ENCODE measurements at regions not wholly inside any gene's neighbourhood (a gene's known extent, or its start where the extent isn't known, plus 50 kb on each side); places are given as distances from the start of the nearest gene placed in this dataset.
A peak's percentile ranks its signal among the peaks of the same experiment; 100 is the strongest.

DNA sequence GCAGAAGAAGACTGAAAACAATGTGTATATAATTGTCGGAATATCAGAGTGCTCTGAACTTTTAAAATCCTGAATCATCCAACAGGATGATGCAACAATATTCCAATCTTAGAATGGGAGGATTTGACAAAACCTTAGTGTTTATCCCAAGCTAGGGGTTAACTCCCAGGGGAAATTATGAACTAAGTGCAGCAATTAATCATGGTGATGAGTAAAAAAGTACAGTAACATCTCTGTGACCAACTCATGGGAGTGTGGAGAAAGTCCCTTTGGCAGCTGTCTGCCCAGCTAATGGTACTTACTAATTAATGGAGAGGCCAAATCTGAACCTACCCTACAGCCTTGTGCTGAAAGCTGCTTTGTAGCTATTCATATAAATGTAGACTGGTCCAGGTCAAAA lies 257.6 kb upstream of the DDX53 start:
- Histone ChIP-seq H3K27ac (no peak overlapping the region), H3K9me3 (no peaks in the 10 kb centered on the region), H3K4me3 (no peak overlapping the region), H3K27me3 (no peaks in the 10 kb centered on the region), H3K36me3 (ENCODE audit: low read depth, missing control alignments) (no peaks in the 10 kb centered on the region), H3K4me1 (no peaks in the 10 kb centered on the region)
- intact Hi-C loops (cut with DNase I; ENCODE audit: low total_unique reads), result no loop called here
- 60 to 63% methylated on average over 1 of the region's 1 CpG for WGBS, 2 donors
- DNase-seq, result no peak
- no peak for TF ChIP-seq POLR2A (IDR thresholded peaks at IDR 0.05)
- TF ChIP-seq, protein P1, sequence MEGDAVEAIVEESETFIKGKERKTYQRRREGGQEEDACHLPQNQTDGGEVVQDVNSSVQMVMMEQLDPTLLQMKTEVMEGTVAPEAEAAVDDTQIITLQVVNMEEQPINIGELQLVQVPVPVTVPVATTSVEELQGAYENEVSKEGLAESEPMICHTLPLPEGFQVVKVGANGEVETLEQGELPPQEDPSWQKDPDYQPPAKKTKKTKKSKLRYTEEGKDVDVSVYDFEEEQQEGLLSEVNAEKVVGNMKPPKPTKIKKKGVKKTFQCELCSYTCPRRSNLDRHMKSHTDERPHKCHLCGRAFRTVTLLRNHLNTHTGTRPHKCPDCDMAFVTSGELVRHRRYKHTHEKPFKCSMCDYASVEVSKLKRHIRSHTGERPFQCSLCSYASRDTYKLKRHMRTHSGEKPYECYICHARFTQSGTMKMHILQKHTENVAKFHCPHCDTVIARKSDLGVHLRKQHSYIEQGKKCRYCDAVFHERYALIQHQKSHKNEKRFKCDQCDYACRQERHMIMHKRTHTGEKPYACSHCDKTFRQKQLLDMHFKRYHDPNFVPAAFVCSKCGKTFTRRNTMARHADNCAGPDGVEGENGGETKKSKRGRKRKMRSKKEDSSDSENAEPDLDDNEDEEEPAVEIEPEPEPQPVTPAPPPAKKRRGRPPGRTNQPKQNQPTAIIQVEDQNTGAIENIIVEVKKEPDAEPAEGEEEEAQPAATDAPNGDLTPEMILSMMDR (IDR thresholded peaks at IDR 0.05), result no peak

DNA sequence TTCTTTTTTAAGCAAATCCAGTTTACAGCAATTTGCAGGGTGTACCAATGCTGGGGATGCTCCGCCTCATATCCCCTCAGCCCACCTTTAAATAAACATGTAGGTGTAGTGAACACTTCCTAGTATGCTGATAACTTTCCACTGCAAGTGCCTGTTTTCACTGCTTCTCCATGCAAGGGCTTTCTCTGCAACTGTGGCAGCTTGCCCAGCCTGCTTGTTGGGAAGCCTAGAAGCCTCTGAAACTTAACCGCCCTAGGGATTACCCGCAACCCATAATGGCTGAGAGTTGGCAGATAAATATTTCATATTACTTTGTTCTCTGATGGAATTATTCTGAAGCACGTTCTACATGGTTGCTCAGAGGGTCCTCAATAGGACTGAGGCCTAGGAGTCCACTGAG lies 253.7 kb upstream of the DDX53 start:
- intact Hi-C loops (cut with DNase I; ENCODE audit: low total_unique reads), result no loop called here
- Histone ChIP-seq H3K4me3 (no peak overlapping the region), H3K27ac (no peak overlapping the region), H3K36me3 (ENCODE audit: low read depth, missing control alignments) (no peaks in the 10 kb centered on the region), H3K4me1 (no peaks in the 10 kb centered on the region), H3K27me3 (no peaks in the 10 kb centered on the region), H3K9me3 (no peaks in the 10 kb centered on the region)
- TF ChIP-seq, protein P1 (IDR thresholded peaks at IDR 0.05), result no peak
- TF ChIP-seq POLR2A (IDR thresholded peaks at IDR 0.05), result no peak
- peak; percentile 28 for DNase-seq
- 83 to 88% methylated on average over 4 of the region's 4 CpGs for WGBS, 2 donors

DNA sequence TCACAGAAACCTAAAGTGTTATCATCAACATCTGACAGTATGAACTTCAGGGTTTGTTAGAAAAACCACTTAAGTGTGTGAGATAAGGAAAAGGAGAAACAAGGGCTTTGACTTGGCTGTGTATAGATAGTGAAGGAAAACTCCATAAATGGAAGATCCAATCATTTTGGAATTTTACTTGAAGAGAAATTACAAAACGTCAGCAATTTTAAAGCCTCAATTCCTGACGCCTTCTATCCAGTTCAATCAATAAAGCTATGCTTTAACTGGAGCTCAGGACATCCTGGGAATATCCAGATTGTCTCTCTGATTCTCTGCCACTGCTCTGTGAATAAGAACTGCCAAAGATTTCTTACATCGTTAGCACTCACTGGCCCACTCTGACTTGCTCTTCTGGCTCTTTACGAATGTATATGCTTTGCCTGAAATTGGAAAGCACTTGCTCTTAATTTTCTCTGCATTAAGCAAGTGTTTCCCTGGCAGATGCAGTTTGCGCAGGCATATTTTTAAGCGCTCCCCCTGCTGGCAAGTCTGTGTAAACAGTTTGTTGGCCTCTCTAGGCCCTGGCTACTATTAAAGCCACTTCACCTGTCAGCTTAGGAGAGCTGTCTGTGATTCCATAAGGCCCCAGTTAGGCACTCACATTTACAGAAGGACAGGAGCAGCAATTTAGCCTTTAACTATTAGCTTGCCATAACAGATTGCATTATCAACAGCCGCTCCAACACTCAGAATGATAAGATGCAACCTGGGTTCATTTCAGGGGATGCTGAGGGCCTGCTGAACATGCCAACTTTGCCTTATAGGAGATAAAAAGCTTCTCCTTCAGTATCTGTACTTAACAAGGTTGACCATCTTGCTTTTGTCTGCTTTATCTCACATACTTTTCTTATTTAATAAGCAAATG lies 251.4 kb upstream of the DDX53 start:
- peak; percentile 27 for DNase-seq
- Histone ChIP-seq H3K27ac (no peak overlapping the region), H3K9me3 (no peaks in the 10 kb centered on the region), H3K4me1 (no peaks in the 10 kb centered on the region), H3K36me3 (ENCODE audit: low read depth, missing control alignments) (no peaks in the 10 kb centered on the region), H3K4me3 (no peak overlapping the region), H3K27me3 (no peaks in the 10 kb centered on the region)
- intact Hi-C loops (cut with DNase I; ENCODE audit: low total_unique reads), result no loop called here
- no peak for TF ChIP-seq POLR2A (IDR thresholded peaks at IDR 0.05)
- TF ChIP-seq, protein P1 (IDR thresholded peaks at IDR 0.05), result peak in 2 of 3 experiments; percentile 8 to 66
- 32 to 47% methylated on average over 6 to 7 of the region's 7 CpGs for WGBS, 2 donors

DNA sequence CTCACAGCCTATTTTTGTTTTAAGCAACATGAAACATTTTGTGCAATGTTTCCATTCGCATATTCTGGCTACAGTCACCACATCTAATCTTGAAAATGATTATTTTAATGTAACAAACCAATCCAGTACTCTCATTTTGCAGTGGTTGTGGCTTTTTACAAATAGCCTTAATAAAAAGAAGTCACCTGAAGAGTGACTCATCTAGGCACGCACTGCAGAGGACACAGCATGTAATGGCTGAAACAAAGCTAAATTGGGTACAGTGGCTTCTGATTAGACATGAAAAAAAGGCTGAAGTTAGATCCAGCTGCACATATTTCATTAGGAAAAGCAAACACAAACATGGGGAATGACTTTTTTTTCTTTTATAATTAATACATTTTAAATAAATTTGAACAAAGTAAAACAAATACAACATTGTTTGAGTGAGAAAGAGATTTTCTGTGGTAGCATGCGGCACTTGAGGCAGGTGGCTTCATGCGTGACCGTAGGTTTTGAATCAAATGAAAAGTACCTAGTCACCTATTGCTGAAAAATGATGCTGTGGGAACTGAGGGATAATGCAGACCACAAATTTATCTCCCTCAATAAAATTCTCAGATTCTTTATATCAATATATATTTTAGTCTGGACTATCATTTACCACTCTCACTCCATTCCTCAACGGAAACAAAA lies 240.8 kb upstream of the DDX53 start:
- intact Hi-C loops (cut with DNase I; ENCODE audit: low total_unique reads), result no loop called here
- Histone ChIP-seq H3K36me3 (ENCODE audit: low read depth, missing control alignments) (no peaks in the 10 kb centered on the region), H3K4me1 (no peaks in the 10 kb centered on the region), H3K27me3 (no peaks in the 10 kb centered on the region), H3K27ac (no peak overlapping the region), H3K9me3 (no peaks in the 10 kb centered on the region), H3K4me3 (no peak overlapping the region)
- DNase-seq, result no peak
- TF ChIP-seq, protein P1 (IDR thresholded peaks at IDR 0.05), result no peak
- TF ChIP-seq POLR2A (IDR thresholded peaks at IDR 0.05), result no peak
- WGBS, 2 donors, result 73 to 78% methylated on average over 6 of the region's 6 CpGs

All from testis (tissue), 2 donors.